ENCODE measurements at regions not wholly inside any gene's neighbourhood (a gene's known extent, or its start where the extent isn't known, plus 50 kb on each side); places are given as distances from the start of the nearest gene placed in this dataset.

DNA sequence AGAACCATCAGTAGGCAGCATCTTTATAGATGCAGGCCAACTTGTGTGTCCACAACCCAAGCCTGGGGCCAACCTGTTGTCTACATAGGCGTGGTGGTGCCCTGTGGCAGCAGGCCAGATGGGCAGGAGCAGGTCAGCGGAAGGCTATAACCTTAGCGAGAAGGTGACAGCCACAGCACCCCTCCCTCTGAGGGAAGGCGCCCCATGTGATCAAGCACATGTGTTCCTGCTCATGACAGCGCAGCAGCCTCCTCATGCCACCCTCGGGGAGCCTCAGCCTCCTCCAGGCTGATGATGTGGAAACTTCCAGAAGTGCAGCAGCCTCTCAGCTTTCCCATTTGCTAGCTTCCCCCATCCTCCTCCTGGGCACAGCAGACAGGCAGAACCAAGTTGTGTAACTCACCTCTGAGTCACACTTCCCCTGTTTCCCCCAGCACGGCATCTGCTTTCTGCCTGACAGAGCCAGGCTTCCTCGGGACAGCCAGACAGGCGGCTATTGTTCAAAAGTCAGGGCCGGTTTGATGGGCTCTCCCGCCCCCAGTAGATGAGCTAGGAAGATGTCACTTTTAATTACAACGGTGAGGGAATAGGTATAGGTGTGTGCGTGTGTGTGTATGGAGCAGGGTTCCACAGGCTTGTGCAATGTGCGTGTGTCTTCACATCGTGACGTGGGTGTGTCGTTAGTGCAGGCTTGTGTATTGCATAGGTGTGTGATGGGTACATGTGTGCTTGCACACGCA lies 312.0 kb upstream of the ZMIZ1 start:
- no peak for TF ChIP-seq CTCF (IDR thresholded peaks at IDR 0.05; ENCODE audit: insufficient read depth, low read length, poor library complexity, severe bottlenecking)
- Histone ChIP-seq H3K36me3 (ENCODE audit: control insufficient read depth, insufficient read depth, low read length) (no peaks in the 10 kb centered on the region), H3K27me3 (ENCODE audit: control insufficient read depth, insufficient read depth, low read length) (no peaks in the 10 kb centered on the region), H3K4me3 (ENCODE audit: low read depth, low read length) (no peak overlapping the region)
- DNase-seq (ENCODE audit: low read depth) = peak; percentile 96

DNA sequence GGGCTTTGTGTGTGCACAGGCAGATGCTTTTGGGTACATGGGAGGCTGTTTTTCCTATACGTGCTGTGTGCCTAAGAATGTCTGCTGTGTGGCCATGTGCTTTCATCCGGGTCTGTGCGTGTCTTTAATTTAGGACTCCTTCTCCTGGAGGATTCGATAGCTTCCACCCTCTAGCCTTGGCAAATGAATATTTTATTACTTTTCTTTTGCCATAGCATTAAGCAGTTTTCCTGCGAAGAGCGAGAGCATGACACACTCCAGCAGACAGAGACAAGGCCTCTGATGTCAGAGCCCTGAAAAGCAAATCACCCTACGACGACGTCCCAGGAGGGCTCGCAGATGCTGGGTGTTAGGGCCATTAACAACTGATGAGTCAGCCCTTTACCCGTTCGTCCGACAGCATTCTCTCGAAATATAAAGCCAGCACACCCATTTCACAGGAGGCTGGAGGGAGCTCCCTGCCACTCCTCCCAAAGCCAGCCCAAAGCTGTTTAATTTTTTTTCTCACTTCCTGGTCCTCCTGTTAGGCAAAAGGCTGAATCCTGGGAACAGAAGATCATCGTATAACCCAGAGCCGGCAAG lies 311.3 kb upstream of the ZMIZ1 start:
- no peak overlapping the region for H3K4me3 ChIP-seq (ENCODE audit: low read depth, low read length)
- no peak for TF ChIP-seq CTCF (IDR thresholded peaks at IDR 0.05; ENCODE audit: insufficient read depth, low read length, poor library complexity, severe bottlenecking)
- peak; percentile 81 for DNase-seq (ENCODE audit: low read depth)
- no peaks in the 10 kb centered on the region for H3K36me3 ChIP-seq (ENCODE audit: control insufficient read depth, insufficient read depth, low read length)
- H3K27me3 ChIP-seq (ENCODE audit: control insufficient read depth, insufficient read depth, low read length) = no peaks in the 10 kb centered on the region

- Histone ChIP-seq H3K36me3 (ENCODE audit: control insufficient read depth, insufficient read depth, low read length) (no peaks in the 10 kb centered on the region), H3K27me3 (ENCODE audit: control insufficient read depth, insufficient read depth, low read length) (no peaks in the 10 kb centered on the region), H3K4me3 (ENCODE audit: low read depth, low read length) (no peak overlapping the region)
- DNase-seq (ENCODE audit: low read depth) = no peak
- TF ChIP-seq CTCF (IDR thresholded peaks at IDR 0.05; ENCODE audit: insufficient read depth, low read length, poor library complexity, severe bottlenecking) = no peak
Observed at GRCh38 chr10:78758176-78758575, 310.6 kb upstream of the ZMIZ1 start.

GRCh38 chr10:78759456-78760120 lies 309.2 kb upstream of the ZMIZ1 start:
- Histone ChIP-seq H3K36me3 (ENCODE audit: control insufficient read depth, insufficient read depth, low read length) (no peaks in the 10 kb centered on the region), H3K27me3 (ENCODE audit: control insufficient read depth, insufficient read depth, low read length) (no peaks in the 10 kb centered on the region), H3K4me3 (ENCODE audit: low read depth, low read length) (no peak overlapping the region)
- no peak for TF ChIP-seq CTCF (IDR thresholded peaks at IDR 0.05; ENCODE audit: insufficient read depth, low read length, poor library complexity, severe bottlenecking)
- DNase-seq (ENCODE audit: low read depth) = no peak

DNA sequence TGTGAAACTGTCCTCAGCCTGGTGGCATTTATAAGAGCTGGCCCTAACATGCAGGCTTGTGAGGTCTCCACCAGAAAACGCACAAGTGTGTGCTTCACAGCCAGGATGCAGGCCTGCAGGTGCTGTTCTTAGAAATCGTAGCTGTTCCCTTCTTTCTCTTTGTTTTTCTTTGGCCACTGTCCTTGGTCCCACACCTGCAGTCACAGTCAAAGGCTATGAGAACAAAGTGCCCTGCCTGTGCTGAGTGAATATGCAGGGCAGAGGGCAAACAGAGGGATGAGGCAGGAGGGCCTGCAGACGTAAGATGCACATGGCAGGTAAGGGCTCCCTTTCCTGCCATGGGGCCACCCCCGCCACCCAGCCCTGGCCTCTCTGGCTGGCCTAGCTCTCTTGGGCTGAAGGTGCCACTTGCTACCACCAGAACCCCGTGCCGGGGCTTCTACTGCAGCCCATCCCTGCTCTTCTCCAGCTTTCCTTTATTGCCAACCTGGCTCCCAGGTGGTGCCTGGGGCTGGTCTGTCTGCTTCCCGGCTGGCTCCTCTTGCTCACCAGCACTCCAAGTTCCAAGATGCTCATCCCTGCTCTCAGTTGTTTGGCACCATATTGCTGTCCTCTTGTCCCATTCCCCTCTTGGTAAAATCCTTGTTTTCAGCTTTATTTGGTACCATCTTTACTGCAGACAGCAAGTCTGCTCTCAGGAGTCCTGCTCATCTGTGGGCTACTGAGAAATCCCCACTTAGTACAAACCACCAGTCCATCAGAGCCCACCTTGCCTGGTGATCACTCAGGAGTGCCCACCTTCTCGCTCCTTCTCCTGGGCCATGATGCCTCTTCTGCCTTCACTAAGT lies 308.1 kb upstream of the ZMIZ1 start:
- no peaks in the 10 kb centered on the region for H3K27me3 ChIP-seq (ENCODE audit: control insufficient read depth, insufficient read depth, low read length)
- no peak for TF ChIP-seq CTCF (IDR thresholded peaks at IDR 0.05; ENCODE audit: insufficient read depth, low read length, poor library complexity, severe bottlenecking)
- no peaks in the 10 kb centered on the region for H3K36me3 ChIP-seq (ENCODE audit: control insufficient read depth, insufficient read depth, low read length)
- no peak for DNase-seq (ENCODE audit: low read depth)
- H3K4me3 ChIP-seq (ENCODE audit: low read depth, low read length) = no peak overlapping the region
